ENCODE measurements at regions not wholly inside any gene's neighbourhood (a gene's known extent, or its start where the extent isn't known, plus 50 kb on each side); places are given as distances from the start of the nearest gene placed in this dataset.

DNA sequence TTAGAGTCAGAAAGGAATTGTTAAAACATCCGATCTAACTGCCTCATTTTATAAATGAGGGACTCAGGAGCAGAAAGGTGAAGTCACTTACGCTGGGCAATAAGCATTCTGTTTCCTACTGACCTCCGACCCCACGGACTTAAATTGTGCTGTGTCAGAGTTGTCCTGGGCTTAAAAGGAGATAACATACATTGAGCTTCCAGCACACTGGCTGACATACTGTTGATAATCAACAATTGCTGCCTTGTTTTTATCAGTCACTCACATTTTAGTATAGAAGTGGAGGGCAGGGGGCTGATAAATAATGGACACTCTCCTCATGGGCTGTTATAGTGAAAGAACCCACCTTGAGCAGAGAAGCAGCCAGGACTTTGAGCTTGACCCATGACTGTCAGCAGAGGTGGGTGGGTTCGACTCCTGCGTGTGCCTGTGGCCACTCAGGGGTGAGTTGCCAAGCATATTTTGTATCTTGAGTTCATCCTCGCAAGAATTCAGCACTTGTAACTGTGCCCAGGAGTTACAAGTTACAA is 166.5 kb upstream of the JARID2 start:
- no peaks in the 10 kb centered on the region for H3K36me3 Mint-ChIP-seq (ENCODE audit: low read depth)
- no peak for DNase-seq (ENCODE audit: low read depth, low spot score)
- TF ChIP-seq, protein P1, sequence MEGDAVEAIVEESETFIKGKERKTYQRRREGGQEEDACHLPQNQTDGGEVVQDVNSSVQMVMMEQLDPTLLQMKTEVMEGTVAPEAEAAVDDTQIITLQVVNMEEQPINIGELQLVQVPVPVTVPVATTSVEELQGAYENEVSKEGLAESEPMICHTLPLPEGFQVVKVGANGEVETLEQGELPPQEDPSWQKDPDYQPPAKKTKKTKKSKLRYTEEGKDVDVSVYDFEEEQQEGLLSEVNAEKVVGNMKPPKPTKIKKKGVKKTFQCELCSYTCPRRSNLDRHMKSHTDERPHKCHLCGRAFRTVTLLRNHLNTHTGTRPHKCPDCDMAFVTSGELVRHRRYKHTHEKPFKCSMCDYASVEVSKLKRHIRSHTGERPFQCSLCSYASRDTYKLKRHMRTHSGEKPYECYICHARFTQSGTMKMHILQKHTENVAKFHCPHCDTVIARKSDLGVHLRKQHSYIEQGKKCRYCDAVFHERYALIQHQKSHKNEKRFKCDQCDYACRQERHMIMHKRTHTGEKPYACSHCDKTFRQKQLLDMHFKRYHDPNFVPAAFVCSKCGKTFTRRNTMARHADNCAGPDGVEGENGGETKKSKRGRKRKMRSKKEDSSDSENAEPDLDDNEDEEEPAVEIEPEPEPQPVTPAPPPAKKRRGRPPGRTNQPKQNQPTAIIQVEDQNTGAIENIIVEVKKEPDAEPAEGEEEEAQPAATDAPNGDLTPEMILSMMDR (conservative IDR thresholded peaks at IDR 0.05) = no peak
- peaks cover 15% of the 10 kb centered on the region for H3K4me1 Mint-ChIP-seq
- H3K4me3 Mint-ChIP-seq = no peak overlapping the region
- peak overlapping the region; percentile 37 for H3K27ac Mint-ChIP-seq (ENCODE audit: unreplicated experiment)
- no peaks in the 10 kb centered on the region for H3K9me3 Mint-ChIP-seq
- H3K27me3 Mint-ChIP-seq (ENCODE audit: low read depth) = no peaks in the 10 kb centered on the region

- no peak overlapping the region for H3K27ac Mint-ChIP-seq (ENCODE audit: unreplicated experiment)
- no peaks in the 10 kb centered on the region for H3K9me3 Mint-ChIP-seq
- TF ChIP-seq, protein P1 (conservative IDR thresholded peaks at IDR 0.05) = no peak
- peaks cover 15% of the 10 kb centered on the region for H3K4me1 Mint-ChIP-seq
- no peak for DNase-seq (ENCODE audit: low read depth, low spot score)
- no peaks in the 10 kb centered on the region for H3K36me3 Mint-ChIP-seq (ENCODE audit: low read depth)
- H3K4me3 Mint-ChIP-seq = no peak overlapping the region
- no peaks in the 10 kb centered on the region for H3K27me3 Mint-ChIP-seq (ENCODE audit: low read depth)
Measured at GRCh38 chr6:15080895-15081294, 165.0 kb upstream of the JARID2 start.

DNA sequence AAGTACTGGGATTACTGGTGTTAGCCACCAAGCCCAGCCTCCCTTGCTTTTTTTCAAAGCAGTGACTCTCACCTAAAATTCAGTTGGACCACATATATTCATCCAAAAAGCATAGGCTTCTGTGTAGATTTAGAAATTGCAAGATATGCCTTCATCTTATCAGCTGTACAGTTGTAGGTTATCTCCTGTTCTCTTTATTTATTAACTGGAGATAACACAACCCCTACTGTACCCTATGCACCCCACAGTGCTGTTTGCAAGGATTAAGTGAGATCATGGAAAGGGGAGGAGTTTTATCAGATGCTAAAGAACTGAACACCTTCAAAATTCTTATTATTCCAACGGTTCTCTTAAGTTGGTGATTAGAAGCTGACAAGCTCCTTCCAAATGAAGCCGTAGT is 164.4 kb upstream of the JARID2 start:
- Mint-ChIP-seq H3K4me3 (no peak overlapping the region), H3K27me3 (ENCODE audit: low read depth) (no peaks in the 10 kb centered on the region), H3K4me1 (peaks cover 15% of the 10 kb centered on the region), H3K9me3 (no peaks in the 10 kb centered on the region), H3K36me3 (ENCODE audit: low read depth) (no peaks in the 10 kb centered on the region), H3K27ac (ENCODE audit: unreplicated experiment) (no peak overlapping the region)
- DNase-seq (ENCODE audit: low read depth, low spot score) = no peak
- TF ChIP-seq, protein P1 (conservative IDR thresholded peaks at IDR 0.05) = no peak

DNA sequence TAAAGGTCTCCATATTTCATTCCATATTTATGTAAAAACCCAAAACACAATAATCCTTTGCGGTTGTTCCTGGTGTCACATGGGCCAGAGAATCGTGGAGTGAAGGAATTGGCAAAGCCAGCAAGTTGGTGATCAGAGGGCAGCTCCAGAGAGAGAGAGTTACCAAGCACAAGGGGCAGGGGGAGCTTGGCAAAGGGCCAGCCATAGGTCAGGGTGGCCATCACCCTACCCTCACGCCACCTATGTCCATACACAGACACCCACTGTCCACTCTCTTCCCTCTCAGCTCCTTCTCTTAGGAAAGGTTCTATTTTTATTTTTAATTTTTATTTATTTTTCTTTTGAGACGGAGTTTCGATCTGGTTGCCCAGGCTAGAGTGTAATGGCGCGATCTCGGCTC is 163.2 kb upstream of the JARID2 start:
- Mint-ChIP-seq H3K27me3 (ENCODE audit: low read depth) (no peaks in the 10 kb centered on the region), H3K27ac (ENCODE audit: unreplicated experiment) (no peak overlapping the region), H3K36me3 (ENCODE audit: low read depth) (no peaks in the 10 kb centered on the region), H3K4me3 (no peak overlapping the region), H3K4me1 (peaks cover 17% of the 10 kb centered on the region), H3K9me3 (no peaks in the 10 kb centered on the region)
- TF ChIP-seq, protein P1 (conservative IDR thresholded peaks at IDR 0.05) = no peak
- no peak for DNase-seq (ENCODE audit: low read depth, low spot score)

DNA sequence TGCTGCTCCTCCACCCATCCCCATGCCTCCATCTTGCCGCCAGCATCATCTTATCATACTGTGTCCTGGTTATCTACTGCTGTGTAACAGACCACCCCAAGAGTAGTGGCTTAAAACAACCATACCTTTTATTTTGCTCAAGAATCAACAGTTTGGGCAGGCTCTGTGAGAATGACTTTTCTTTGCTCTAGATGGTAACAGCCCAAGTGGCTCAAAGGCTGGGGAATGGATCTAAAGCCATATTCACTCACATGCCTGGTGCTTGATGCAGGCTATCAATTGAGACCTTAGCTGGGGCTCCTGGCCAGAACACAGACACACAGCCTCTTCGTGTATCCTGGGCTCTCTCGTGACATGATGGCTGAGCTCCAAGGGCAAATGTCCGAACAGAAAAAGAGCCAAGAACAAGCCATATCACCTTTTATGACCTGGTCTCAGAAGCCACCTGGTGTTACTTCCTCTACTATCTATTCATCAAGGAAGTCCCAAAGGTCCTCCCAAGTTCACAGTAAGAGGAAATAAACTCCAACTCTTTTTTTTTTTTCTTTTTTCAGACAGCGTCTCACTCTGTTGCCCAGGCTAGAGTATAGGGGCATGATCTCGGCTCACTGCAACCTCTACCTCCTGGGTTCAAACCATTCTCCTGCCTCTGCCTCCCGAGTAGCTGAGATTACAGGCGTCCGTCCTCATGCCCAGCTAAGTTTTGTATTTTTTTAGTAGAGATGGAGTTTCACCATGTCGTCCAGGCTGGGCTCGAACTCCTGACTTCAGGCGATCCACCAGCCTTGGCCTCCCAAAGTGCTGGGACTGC is 159.3 kb upstream of the JARID2 start:
- Mint-ChIP-seq H3K27me3 (ENCODE audit: low read depth) (no peaks in the 10 kb centered on the region), H3K9me3 (no peaks in the 10 kb centered on the region), H3K4me3 (no peak overlapping the region), H3K4me1 (peaks cover 25% of the 10 kb centered on the region), H3K27ac (ENCODE audit: unreplicated experiment) (no peak overlapping the region), H3K36me3 (ENCODE audit: low read depth) (no peaks in the 10 kb centered on the region)
- DNase-seq (ENCODE audit: low read depth, low spot score) = no peak
- TF ChIP-seq, protein P1 (conservative IDR thresholded peaks at IDR 0.05) = no peak
